ENCODE measurements at regions not wholly inside any gene's neighbourhood (a gene's known extent, or its start where the extent isn't known, plus 50 kb on each side); places are given as distances from the start of the nearest gene placed in this dataset.

GRCh38 chr9:20042128-20042711, 253.4 kb upstream of the SLC24A2 start:
- DNase-seq (ENCODE audit: low spot score) = no peak

- no peak for DNase-seq (ENCODE audit: low spot score)
Measured at GRCh38 chr9:20041697-20042081, 252.9 kb upstream of the SLC24A2 start.

- DNase-seq (ENCODE audit: low spot score) = no peak
Measured at GRCh38 chr9:20040991-20041696, 252.3 kb upstream of the SLC24A2 start.

DNA sequence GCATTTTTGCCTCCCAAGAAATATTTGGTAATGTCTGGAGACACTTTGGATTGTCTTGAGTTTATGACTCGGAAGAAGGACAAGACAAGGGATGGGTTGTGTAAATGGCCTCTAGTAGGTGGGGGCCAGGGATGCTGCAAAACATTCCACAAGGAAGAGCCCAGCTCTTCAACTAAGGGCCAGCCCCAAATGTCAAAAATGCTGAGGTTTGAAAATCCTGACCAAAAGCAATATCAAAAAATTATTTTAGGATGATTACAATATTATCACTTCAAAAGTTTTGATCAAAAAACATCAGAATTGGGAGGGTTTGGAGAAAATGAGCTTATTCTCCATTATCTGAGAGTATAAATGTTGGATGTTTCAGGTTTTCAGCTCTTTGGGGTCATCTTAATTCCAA, 248.9 kb upstream of the SLC24A2 start:
- DNase-seq (ENCODE audit: low spot score) = no peak

GRCh38 chr9:20033511-20033910, 244.7 kb upstream of the SLC24A2 start:
- DNase-seq (ENCODE audit: low spot score) = no peak

- DNase-seq (ENCODE audit: low spot score) = no peak
Measured at GRCh38 chr9:20032413-20033006, 243.7 kb upstream of the SLC24A2 start.

- DNase-seq (ENCODE audit: low spot score) = no peak
Measured at GRCh38 chr9:20031836-20032235, 243.0 kb upstream of the SLC24A2 start.

DNA sequence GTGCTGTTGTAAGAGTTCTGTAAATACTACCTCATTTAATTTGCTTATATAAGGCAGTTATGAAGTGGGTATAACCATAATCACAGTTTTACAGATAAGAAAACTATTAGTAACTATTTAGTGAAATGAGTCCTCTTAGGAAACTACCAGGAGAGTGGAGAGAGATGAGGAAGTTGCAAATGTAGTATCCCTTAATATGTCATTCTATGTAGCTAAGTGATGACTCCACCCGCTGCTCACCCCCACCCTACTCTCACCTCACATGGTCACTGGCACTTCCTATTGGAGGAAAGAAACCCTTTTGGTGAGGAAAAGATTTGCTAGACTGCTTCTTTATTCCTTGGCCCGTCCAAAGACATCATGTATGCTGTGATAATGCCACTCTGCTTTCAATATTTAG, 241.8 kb upstream of the SLC24A2 start:
- DNase-seq (ENCODE audit: low spot score) = no peak

- no peak for DNase-seq (ENCODE audit: low spot score)
Measured at GRCh38 chr9:20030221-20030620, 241.4 kb upstream of the SLC24A2 start.

GRCh38 chr9:20028849-20029231, 240.0 kb upstream of the SLC24A2 start:
- DNase-seq (ENCODE audit: low spot score) = no peak

DNA sequence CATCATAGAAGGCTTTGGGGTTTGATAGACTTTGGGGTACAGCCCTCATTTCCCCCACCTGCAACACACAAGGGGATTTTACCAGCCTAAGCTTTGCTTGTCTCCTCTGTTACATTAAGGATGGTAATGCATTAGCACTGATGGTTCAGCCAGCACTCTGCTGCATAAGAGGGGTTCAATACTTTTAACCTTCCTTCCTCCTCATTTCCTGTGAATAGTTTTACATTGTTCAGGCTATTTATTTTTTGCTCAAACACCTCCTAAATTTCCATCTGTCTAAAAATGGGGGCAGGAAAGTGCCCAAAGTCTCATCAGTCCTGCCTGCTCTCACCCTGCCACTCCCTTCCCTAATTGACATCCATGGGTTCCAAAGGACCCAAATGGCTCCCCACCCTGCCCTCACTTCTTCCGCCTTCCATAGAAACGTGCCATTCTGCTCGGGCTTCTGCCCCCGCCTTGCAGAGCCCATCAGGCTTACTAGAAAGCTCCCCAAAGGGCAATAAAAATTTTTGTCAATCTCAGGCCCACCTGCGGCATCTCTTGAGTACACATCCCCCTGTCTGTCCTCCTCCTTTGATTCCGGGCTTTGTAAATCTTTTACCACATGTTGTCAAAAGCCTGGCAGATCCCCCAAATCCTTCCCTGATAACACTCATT, 239.5 kb upstream of the SLC24A2 start:
- no peak for DNase-seq (ENCODE audit: low spot score)

DNA sequence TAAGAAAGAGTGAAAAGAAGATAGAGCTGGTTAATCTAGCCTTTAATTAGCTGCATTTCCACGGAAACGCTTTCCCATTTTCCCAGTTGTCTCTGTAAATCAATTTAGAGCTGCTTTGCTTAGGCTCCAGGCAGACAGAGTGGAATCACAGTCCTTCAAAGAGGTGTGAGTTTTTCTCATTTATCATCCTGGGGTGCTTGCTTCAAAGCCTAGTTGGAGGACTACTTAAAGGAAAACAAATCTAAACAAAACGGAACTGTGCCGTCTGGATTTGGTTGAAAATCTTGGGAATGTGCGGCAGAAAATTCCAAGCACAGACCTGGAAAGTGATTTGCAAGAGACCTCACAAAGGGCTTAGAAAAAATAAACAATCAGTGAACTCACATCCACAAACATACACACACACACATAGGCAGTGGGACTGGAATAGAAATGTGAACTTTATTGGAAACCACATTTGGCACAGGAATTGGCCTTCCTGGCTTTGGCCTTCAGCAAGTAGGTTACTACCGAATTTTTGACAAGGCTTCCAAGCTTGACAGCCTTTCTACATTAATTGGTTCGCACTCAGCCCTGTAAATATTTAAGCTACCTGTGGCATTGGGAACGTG, 235.2 kb upstream of the SLC24A2 start:
- DNase-seq (ENCODE audit: low spot score) = no peak

- DNase-seq (ENCODE audit: low spot score) = no peak
Measured at GRCh38 chr9:20023210-20023905, 234.5 kb upstream of the SLC24A2 start.

DNA sequence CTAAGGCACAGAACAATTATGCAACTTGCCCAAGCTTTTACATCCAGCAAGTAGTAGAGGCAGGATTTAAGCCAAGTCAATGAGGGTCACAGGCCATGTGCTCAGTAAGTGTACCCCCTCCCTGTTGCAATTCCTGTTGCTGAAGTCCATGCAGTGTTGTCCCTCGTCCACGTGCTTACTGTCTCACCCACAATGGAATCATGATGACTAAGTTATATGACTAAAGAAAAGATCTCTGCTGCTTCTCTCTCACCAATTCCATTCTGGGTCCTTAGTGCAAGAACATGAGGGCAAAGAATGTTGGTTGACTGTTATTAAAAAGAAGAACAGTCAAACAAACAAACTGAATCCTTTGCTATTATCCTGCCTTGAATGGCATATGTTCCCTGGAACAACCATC, 233.6 kb upstream of the SLC24A2 start:
- peak; percentile 16 for DNase-seq (ENCODE audit: low spot score)

DNA sequence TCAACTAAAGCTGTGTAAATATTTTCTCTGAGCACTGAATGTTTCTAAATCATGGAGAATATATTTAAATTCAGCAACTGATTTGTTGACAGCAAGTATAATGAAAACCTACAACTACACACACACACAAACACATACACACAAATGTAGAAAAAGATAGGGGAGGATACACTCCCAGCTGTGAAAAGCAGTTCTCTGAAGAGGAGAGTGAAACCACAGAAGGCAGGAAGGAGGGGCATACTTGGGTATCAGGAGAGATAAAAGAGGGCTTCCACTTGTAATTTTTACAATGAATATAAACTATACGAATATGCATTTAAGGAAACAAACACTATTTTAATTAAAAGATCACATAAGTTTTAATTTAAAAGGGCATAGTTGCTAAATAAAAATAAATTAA, 227.8 kb upstream of the SLC24A2 start:
- DNase-seq (ENCODE audit: low spot score) = no peak

DNA sequence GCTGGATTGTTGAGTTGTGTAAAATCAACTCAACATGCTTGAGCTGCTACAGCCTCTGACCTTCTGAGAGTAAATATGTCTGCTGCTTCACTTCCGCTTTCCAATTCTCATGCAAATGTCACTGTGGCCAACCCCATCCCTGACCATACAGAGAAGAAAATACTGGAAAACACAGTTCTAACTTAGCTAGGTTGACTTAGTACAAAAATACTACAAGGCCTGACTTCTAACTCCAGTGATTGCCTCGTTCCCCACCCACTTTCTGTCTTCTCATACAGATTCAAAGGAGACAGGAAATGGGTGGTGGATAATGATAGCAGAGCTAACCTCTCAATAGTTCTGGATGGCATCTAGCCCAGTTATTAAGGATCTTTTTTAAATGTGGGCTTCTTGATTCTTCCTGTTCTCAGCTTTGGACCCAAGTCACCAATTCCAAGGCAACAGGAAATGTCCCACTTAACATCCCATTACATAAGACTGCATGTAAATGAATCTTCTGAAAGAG, 226.6 kb upstream of the SLC24A2 start:
- no peak for DNase-seq (ENCODE audit: low spot score)

DNA sequence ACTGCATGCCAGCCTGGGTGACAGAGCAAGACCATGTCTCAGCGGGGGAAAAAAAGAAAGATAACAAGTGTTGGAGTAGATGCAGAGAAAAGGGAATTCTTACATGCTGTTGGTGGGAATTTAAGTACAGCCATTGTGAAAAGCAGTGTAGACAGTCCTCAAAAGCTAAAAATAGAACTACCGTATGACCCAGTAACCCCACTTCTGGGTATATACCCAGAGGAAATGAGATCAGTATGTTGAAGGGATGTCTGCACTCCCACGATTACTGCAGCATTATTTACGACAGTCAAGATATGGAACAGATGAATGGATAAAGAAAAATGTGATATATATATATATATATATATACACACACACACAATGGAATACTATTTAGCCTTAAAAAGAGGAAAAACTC, 225.3 kb upstream of the SLC24A2 start:
- no peak for DNase-seq (ENCODE audit: low spot score)

DNA sequence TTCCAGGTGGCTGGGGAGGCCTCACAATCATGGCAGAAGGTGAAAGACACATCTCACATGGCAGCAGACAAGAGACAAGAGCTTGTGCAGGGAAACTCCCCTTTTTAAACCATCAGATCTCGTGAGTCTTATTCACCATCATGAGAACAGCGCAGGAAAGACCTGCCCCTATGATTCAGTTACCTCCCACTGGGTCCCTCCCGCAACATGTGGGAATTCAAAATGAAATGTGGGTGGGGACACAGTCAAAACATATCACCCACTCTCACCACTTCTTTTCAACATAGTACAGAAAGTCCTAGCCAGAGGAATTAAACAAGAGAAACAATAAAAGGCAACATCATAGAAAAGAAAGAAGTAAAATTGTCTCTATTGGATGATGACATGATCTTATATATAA, 223.4 kb upstream of the SLC24A2 start:
- no peak for DNase-seq (ENCODE audit: low spot score)

DNA sequence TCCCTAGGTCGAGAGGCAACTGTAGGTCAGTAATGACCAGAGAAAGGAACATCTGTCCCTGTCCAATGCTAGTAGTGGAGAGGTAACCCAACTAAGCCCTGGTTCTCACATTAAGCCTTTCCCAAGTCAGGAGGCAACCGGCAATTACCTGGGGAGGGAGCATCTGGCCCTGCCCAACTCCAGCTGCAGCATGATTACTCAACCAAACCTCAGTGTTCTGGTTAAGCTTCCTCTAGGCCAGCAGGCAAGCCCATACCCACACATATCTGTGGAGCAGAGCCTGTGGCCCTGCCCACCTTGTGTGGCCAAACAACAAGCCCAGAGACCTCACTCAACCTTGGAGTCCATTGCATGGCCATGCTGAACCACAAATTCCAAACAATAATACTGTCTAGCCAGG, 220.8 kb upstream of the SLC24A2 start:
- DNase-seq (ENCODE audit: low spot score) = no peak

GRCh38 chr9:20002011-20002410, 213.2 kb upstream of the SLC24A2 start:
- DNase-seq (ENCODE audit: low spot score) = no peak

DNA sequence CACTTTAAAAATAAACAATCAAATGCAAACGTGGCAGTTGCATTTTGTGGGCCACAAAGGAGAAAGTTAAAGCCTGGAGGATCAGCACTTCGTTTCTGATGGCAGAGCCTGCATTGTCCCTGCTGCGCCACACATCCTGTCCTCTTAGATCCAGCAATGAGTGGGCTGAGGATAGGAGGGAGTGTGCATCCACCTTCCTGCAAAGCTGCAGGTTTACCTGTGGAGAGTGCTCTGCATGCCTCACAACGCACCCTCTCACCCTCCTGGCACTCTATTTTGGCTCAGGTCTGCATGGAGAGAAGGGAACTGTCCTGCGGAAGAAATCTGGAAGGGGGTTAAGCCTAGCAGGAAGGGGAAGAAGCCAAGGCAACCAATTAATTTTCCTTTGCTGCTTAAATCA, 212.2 kb upstream of the SLC24A2 start:
- no peak for DNase-seq (ENCODE audit: low spot score)

GRCh38 chr9:19999491-20000057, 210.7 kb upstream of the SLC24A2 start:
- peak; percentile 57 for DNase-seq (ENCODE audit: low spot score)
